Gastrocnemius medialis (tissue), 4 donors: ENCODE measurements at regions not wholly inside any gene's neighbourhood (a gene's known extent, or its start where the extent isn't known, plus 50 kb on each side); places are given as distances from the start of the nearest gene placed in this dataset.

Experiments used
- ATAC-seq, 2 donors: fragments of 150-250 bp; one replicate each; pipeline ENCODE4 v1.9.1; 2016
- DNase-seq, 2 donors: peaks; one replicate each; pipeline ENCODE4 v3.0.0-alpha.2; 2019
- H3K27ac ChIP-seq, 4 donors: fragments of 200-600 bp; sonication (generic); 1 replicate in 1 of 4; 2 replicates in 3 of 4; pipeline ENCODE4 v1.5.1; 2016 to 2018; ENCODE audit warnings: mild to moderate bottlenecking in 2 of 4, moderate library complexity in 1 of 4
- H3K27me3 ChIP-seq, 3 donors: fragments of 200-600 bp; sonication (generic) in 2 of 3; 1 replicate in 1 of 3; 2 replicates in 2 of 3; pipeline versions ENCODE4 v1.5.1 to v1.6.0; 2016 to 2019; ENCODE audit warnings: mild to moderate bottlenecking in 1 of 3, moderate library complexity in 1 of 3
- H3K36me3 ChIP-seq, 2 donors: fragments of 200-600 bp; sonication (generic) in 1 of 2; one replicate each; pipeline ENCODE4 v1.5.1; 2017 to 2018
- H3K4me1 ChIP-seq, 2 donors: fragments of 200-600 bp; sonication (generic) in 1 of 2; one replicate each; pipeline ENCODE4 v1.5.1; 2016 to 2017; ENCODE audit warnings: mild to moderate bottlenecking in 2 of 2
- H3K4me3 ChIP-seq, 4 donors: fragments of 200-600 bp; sonication (generic) in 3 of 4; 1 replicate in 1 of 4; 2 replicates in 3 of 4; pipeline ENCODE4 v1.5.1; 2016 to 2019; ENCODE audit warnings: mild to moderate bottlenecking in 2 of 4
- H3K9me3 ChIP-seq, 3 donors: fragments of 200-600 bp; sonication (generic) in 2 of 3; 1 replicate in 1 of 3; 2 replicates in 2 of 3; pipeline ENCODE4 v1.5.1; 2016 to 2019
- POLR2A ChIP-seq, 2 donors: fragments of 450-650 bp; IDR thresholded peaks; one replicate each; pipeline ENCODE4 v1.6.1; 2017; ENCODE audit warnings: antibody characterized with exemption in 2 of 2, mild to moderate bottlenecking in 2 of 2, moderate library complexity in 2 of 2
- in situ Hi-C, 4 donors: fragments of 200-750 bp; cut with MboI; loops; one replicate each; pipeline versions ENCODE4 v1.15.0 to v1.8.0; 2017; ENCODE audit warnings: low sequenced_read_pairs in 4 of 4
- intact Hi-C: fragments of 100-400 bp; cut with DNase I; formaldehyde crosslinking; loops from one replicate; pipeline ENCODE4 v1.15.1; 2023; ENCODE audit warnings: low total_unique reads
- TF ChIP-seq, protein P1 (sequence below), 5 experiments: fragments of 450-650 bp in 3 of 5; fragments of 200-600 bp in 2 of 5; sonication (generic) in 2 of 5; IDR thresholded peaks in 4 of 5; conservative IDR thresholded peaks in 1 of 5; 1 replicate in 4 of 5; 2 replicates in 1 of 5; pipeline ENCODE4 v1.5.1; 2016 to 2019; ENCODE audit warnings: antibody characterized with exemption in 5 of 5, mild to moderate bottlenecking in 3 of 5, moderate library complexity in 3 of 5

DNA sequence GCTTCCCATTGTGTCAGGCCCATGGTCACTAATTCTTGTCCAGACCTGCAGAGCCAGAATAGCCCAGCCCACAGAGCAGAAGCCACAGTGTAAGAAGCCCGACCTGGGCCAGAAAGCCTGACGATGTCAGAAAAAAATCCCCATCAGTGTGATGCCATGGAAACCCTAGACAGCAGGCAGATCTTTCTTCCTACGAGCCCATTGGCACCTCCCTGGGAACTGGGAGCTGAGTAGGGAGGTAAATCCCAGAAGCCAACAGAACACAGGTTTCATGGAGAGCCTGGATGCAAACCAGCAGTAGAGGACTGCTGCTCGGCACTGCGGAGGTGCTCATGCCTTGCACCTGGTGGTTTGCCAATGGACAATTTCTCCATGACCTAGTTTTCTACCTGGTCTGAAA is 82.2 kb upstream of the SLC22A16 start:
- DNase-seq, result no peak
- H3K27ac ChIP-seq, result no peak overlapping the region
- in situ Hi-C loops, result no loop called here
- no peaks in the 10 kb centered on the region for H3K36me3 ChIP-seq
- H3K4me1 ChIP-seq, result no peaks in the 10 kb centered on the region
- H3K27me3 ChIP-seq, result no peaks in the 10 kb centered on the region
- H3K9me3 ChIP-seq, result no peaks in the 10 kb centered on the region
- intact Hi-C loops, result no loop called here
- TF ChIP-seq, protein P1, sequence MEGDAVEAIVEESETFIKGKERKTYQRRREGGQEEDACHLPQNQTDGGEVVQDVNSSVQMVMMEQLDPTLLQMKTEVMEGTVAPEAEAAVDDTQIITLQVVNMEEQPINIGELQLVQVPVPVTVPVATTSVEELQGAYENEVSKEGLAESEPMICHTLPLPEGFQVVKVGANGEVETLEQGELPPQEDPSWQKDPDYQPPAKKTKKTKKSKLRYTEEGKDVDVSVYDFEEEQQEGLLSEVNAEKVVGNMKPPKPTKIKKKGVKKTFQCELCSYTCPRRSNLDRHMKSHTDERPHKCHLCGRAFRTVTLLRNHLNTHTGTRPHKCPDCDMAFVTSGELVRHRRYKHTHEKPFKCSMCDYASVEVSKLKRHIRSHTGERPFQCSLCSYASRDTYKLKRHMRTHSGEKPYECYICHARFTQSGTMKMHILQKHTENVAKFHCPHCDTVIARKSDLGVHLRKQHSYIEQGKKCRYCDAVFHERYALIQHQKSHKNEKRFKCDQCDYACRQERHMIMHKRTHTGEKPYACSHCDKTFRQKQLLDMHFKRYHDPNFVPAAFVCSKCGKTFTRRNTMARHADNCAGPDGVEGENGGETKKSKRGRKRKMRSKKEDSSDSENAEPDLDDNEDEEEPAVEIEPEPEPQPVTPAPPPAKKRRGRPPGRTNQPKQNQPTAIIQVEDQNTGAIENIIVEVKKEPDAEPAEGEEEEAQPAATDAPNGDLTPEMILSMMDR (IDR thresholded peaks at IDR 0.05 in 4 of 5, conservative IDR thresholded peaks at IDR 0.05 in 1 of 5), result no peak
- TF ChIP-seq POLR2A (IDR thresholded peaks at IDR 0.05), result no peak
- ATAC-seq, result no peak
- no peak overlapping the region for H3K4me3 ChIP-seq

DNA sequence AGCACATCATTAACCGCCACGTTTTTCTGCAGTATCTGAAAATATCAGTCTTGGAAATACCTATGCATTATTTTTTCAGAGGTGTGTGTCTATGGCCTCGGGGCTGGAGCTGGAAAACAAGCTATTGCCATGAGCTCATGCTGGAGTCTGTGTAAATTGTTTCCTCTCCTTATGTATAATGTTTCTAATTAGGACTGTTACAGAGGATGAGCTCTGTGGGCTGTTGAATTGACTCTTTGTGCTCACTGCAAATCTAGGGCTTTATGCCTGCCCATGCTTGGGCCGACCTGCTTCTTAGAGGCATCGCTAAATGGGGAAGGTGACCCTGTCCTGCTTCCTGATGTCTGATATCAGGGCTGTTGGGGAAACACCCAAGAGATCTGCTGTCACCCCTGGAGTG is 80.8 kb upstream of the SLC22A16 start:
- no peak for DNase-seq
- intact Hi-C loops (no loop called here), in situ Hi-C loops (no loop called here)
- no peak for ATAC-seq
- Histone ChIP-seq H3K27ac (no peak overlapping the region), H3K9me3 (no peaks in the 10 kb centered on the region), H3K4me1 (no peaks in the 10 kb centered on the region), H3K4me3 (no peak overlapping the region), H3K36me3 (no peaks in the 10 kb centered on the region), H3K27me3 (no peaks in the 10 kb centered on the region)
- no peak for TF ChIP-seq POLR2A (IDR thresholded peaks at IDR 0.05)
- TF ChIP-seq, protein P1 (IDR thresholded peaks at IDR 0.05 in 4 of 5, conservative IDR thresholded peaks at IDR 0.05 in 1 of 5), result no peak

DNA sequence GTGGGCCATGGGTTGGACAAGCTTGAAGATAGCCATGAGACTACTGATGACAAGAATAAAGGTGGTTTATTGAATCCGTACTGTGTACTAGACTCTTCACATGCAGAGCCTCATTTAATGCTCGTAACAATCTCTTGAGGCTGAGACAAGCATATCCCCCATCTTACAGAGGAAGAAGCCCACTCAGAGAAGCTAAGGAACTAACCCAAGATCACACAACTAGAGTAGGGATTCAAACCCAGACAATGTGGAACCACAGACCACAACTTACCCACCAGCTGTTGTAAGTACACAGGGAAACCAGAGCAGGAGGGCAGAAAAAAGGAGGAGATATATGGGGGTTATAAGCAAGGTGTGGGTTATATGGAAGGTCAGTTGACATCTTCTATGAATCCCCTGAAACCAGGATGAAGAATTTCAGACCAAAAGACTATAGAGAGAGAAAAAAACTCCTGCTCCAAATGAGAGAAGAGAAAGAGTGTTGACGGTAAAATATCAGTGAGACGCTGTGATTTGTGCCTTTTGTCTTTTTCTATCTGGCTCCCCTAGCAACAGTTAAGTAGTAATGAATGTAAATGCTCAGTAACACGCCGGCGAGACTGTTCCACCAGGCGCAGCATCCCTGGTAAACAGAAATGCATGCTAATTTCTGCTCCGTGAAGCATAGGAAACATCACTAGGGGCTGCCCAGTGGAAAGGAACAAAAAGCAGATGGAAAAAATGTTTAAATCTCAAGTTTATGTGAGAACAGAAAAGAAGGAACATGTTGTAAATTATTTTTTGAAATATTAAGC is 80.1 kb upstream of the SLC22A16 start:
- no peaks in the 10 kb centered on the region for H3K9me3 ChIP-seq
- no peaks in the 10 kb centered on the region for H3K4me1 ChIP-seq
- H3K4me3 ChIP-seq, result no peak overlapping the region
- DNase-seq (no peak), ATAC-seq (no peak)
- no peaks in the 10 kb centered on the region for H3K36me3 ChIP-seq
- H3K27ac ChIP-seq, result no peak overlapping the region
- in situ Hi-C loops, result no loop called here
- intact Hi-C loops, result no loop called here
- no peaks in the 10 kb centered on the region for H3K27me3 ChIP-seq
- TF ChIP-seq POLR2A (IDR thresholded peaks at IDR 0.05), result no peak
- TF ChIP-seq, protein P1 (IDR thresholded peaks at IDR 0.05 in 4 of 5, conservative IDR thresholded peaks at IDR 0.05 in 1 of 5), result no peak

DNA sequence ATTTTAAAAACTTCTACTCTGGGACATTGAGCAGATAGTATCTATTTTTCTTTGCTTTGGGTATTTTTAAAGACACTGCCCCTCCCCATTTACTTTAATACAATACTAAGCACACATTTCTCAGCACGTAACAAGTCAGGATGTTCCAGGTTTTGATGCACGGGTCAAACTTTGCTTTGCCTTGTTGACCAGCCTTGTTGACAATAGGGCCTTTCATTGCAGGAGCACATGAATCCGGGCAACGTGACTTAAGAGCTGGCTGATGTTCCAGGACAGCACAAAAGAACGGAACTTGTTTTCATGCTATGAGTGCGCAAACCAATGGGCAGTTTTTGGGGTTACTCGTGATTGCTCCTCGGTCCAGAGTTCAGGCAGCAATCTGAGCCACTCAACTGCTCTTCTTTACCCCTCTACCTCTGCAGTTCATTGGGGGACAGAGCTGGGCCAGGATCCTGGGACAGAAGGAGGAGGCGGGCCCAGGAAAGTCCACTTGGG is 78.6 kb upstream of the SLC22A16 start:
- no peaks in the 10 kb centered on the region for H3K4me1 ChIP-seq
- H3K27me3 ChIP-seq, result no peaks in the 10 kb centered on the region
- no peak overlapping the region for H3K4me3 ChIP-seq
- H3K9me3 ChIP-seq, result no peaks in the 10 kb centered on the region
- intact Hi-C loops, result no loop called here
- H3K27ac ChIP-seq, result no peak overlapping the region
- DNase-seq (no peak), ATAC-seq (no peak)
- in situ Hi-C loops, result no loop called here
- TF ChIP-seq, protein P1 (IDR thresholded peaks at IDR 0.05 in 4 of 5, conservative IDR thresholded peaks at IDR 0.05 in 1 of 5), result no peak
- TF ChIP-seq POLR2A (IDR thresholded peaks at IDR 0.05), result no peak
- no peaks in the 10 kb centered on the region for H3K36me3 ChIP-seq
